PC-9 (cell line): ENCODE measurements at regions not wholly inside any gene's neighbourhood (a gene's known extent, or its start where the extent isn't known, plus 50 kb on each side); places are given as distances from the start of the nearest gene placed in this dataset.

Source experiments
- CTCF ChIP-seq: fragments of 200-600 bp; sonication (generic); conservative IDR thresholded peaks from 2 replicates; pipeline ENCODE4 v1.6.1; 2017; ENCODE audit warnings: mixed run types, antibody characterized with exemption, mild to moderate bottlenecking, moderate library complexity
- EZH2 ChIP-seq: fragments of 200-600 bp; sonication (generic); IDR thresholded peaks from 2 replicates; pipeline ENCODE4 v1.8.0; 2017; ENCODE audit warnings: antibody characterized with exemption, low read depth

DNA sequence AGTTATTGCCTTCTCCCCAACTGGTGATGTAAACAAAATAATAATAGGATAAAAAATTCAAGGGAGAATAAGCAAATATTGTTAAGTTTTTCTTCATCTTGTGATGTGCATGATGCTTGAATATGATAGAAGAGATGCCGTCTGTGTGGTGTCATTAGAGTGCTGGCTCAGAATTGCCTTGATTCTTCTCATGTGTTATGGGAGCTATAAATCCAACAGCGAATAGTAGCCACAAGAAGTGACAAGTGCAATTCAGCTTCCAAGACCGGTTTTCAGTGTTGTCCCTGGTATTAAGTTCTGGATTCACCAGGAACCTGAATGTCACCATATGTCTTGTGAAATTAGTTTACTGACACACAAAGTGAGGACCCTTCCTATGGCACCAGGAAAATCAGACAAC, 547.0 kb downstream of the NSUN3 start:
- TF ChIP-seq CTCF: no peak
- TF ChIP-seq EZH2: no peak
